ENCODE measurements at regions not wholly inside any gene's neighbourhood (a gene's known extent, or its start where the extent isn't known, plus 50 kb on each side); places are given as distances from the start of the nearest gene placed in this dataset.

DNA sequence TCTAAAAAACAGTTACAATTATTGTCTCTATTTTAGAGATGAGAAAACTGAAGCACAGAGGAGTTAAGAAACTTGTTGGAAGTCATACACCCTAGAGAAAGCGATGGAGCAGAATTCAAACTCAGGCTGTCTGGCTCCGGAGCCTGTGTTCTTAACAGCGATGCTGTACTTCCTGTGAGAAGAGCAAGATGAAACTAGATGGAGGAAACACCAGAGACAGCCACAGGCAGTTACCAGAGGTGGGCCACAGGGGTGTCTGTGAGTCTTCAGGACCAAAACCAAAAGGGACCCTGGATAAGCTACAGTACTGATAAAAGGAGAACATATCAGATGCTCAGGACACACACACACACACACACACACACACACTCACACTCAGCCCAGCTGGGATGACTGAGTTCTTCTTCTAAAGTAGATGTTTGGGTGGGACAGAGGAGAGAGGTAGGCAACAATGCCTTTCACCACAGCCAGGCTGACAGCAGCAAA, 289.2 kb downstream of the FZD1 start:
- no peak overlapping the region for H3K4me3 ChIP-seq
- no peak for ATAC-seq (ENCODE audit: low FRiP score in 2 of 2)
- DNase-seq = no peak
- H3K27me3 ChIP-seq = no peaks in the 10 kb centered on the region
- TF ChIP-seq POLR2A (IDR thresholded peaks at IDR 0.05) (no peak), POLR2AphosphoS5 (IDR thresholded peaks at IDR 0.05) (no peak), EP300 (IDR thresholded peaks at IDR 0.05) (no peak), CTCF (IDR thresholded peaks at IDR 0.05) (no peak)
- H3K27ac ChIP-seq = no peak overlapping the region
- no peaks in the 10 kb centered on the region for H3K9me3 ChIP-seq
- no peaks in the 10 kb centered on the region for H3K4me1 ChIP-seq
- WGBS, 2 donors = 87 to 90% methylated on average over 3 of the region's 3 CpGs
- no peaks in the 10 kb centered on the region for H3K36me3 ChIP-seq

DNA sequence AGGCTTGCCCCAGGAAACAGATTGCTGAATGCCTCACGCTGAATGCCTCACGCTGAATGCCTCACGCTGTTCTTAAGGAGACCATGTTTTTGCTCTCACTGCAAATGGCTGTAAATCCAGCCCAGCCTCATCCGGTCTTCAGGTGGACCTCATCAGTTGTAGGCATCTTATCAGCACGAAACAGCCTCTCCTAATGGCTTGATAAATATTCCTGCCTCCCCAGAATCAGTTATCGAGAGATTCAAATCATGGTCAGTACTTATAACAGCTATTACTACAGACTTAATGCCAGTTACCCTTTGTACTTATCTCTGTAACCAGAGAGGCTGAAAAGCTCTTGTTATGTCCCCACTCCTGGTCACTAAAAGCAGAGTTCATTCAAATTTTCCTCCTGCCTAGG, 290.6 kb downstream of the FZD1 start:
- TF ChIP-seq EP300 (IDR thresholded peaks at IDR 0.05) (no peak), POLR2AphosphoS5 (IDR thresholded peaks at IDR 0.05) (no peak), CTCF (IDR thresholded peaks at IDR 0.05) (no peak), POLR2A (IDR thresholded peaks at IDR 0.05) (no peak)
- Histone ChIP-seq H3K4me1 (no peaks in the 10 kb centered on the region), H3K36me3 (no peaks in the 10 kb centered on the region), H3K27ac (no peak overlapping the region), H3K4me3 (no peak overlapping the region), H3K27me3 (no peaks in the 10 kb centered on the region), H3K9me3 (no peaks in the 10 kb centered on the region)
- ATAC-seq (ENCODE audit: low FRiP score in 2 of 2) (no peak), DNase-seq (no peak)
- WGBS, 2 donors = 50 to 55% methylated on average over 5 to 6 of the region's 6 CpGs

DNA sequence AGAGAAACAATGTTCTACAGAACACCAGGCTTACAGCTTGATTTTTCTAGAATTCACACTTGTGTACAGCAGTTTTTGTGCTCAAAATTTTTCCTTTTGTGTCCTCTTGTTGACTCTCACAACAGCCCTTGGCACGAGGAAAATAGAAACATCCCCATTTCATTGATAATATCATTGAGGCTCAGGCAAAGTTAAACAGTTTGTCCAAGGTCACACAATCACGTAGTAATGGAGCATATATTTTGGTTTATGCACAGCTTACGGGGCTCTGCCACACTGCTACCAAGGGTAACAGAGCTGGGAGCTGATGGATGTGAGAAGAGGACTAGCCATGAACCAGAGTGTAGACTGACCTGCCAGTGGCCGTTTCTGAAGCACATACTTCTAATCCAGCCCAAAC, 292.0 kb downstream of the FZD1 start:
- TF ChIP-seq POLR2A (IDR thresholded peaks at IDR 0.05) (no peak), EP300 (IDR thresholded peaks at IDR 0.05) (no peak)
- DNase-seq (no peak), ATAC-seq (ENCODE audit: low FRiP score in 2 of 2) (no peak)
- no peaks in the 10 kb centered on the region for H3K36me3 ChIP-seq
- WGBS, 2 donors = 72 to 85% methylated on average over 4 of the region's 4 CpGs
- H3K27ac ChIP-seq = no peak overlapping the region
- H3K4me1 ChIP-seq = no peaks in the 10 kb centered on the region
- H3K27me3 ChIP-seq = no peaks in the 10 kb centered on the region
- no peak overlapping the region for H3K4me3 ChIP-seq
- H3K9me3 ChIP-seq = no peaks in the 10 kb centered on the region

DNA sequence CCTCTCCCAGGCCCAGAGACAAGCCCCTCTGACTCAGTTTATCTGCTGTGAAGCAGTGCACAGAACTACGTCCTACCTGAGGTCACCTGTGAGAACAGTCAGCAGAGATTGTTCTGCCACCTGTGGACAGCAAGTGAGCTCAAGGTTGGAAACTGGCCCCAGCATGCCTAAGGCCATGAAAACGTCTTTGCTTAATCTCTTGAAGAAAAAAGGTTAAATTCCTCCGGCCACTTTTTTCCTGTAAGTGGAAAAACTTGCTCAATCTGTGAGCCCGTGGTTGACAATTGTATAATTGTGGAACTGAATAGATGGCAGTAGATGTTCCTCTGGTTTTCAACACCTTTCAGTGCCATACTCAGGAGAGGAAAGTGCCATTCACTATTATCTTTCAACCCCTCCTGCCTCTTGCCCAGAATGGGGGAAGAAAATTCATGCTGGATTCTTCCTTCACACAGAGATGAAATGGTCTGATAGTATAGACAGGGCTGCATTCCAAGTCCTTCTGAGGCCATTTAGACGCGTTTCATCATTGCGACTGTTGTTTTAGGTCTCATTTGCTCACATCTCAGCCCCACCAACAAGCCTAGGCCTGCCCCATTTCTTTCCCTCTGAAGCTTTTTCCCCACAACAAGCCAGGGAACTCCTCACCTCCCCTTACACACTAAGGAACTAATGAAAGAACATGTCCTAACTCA, 292.9 kb downstream of the FZD1 start:
- Histone ChIP-seq H3K27ac (no peak overlapping the region), H3K4me3 (no peak overlapping the region), H3K9me3 (no peaks in the 10 kb centered on the region), H3K27me3 (no peaks in the 10 kb centered on the region), H3K36me3 (no peaks in the 10 kb centered on the region), H3K4me1 (no peaks in the 10 kb centered on the region)
- TF ChIP-seq POLR2A (IDR thresholded peaks at IDR 0.05) (no peak), POLR2AphosphoS5 (IDR thresholded peaks at IDR 0.05) (no peak), CTCF (IDR thresholded peaks at IDR 0.05) (no peak), EP300 (IDR thresholded peaks at IDR 0.05) (no peak)
- no peak for DNase-seq
- WGBS, 2 donors = 57 to 74% methylated on average over 7 of the region's 7 CpGs
- no peak for ATAC-seq (ENCODE audit: low FRiP score in 2 of 2)

DNA sequence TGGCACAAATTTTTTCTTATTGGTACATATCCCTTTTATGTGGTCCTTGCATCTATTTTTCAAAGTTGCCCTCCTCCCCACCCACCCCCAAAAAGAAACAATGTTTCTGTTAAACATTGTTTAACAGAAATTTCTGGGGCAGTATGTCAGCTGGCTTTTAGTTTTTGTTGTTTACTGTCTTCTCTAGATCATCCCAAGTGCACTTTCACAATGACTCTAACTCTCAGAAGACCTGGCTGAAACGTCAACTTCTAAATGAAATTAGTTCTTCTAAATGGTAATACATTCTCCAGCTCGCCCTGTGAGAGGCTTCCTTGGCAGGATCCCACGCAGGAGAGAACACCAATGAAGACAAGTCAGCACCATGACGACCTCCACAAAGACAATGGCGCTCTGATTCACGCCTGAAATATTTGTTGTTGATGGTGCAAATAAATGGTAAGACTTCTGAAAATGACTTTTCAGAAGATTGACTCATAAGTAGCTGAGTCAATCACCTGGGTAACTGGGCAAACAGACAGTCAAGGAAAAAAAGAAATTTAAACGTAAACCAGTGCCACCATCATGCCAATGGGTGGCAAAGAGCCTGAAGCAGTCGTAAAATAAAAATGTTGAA, 293.7 kb downstream of the FZD1 start:
- Histone ChIP-seq H3K4me1 (no peaks in the 10 kb centered on the region), H3K4me3 (no peak overlapping the region), H3K36me3 (no peaks in the 10 kb centered on the region), H3K9me3 (no peaks in the 10 kb centered on the region), H3K27me3 (no peaks in the 10 kb centered on the region), H3K27ac (no peak overlapping the region)
- WGBS, 2 donors = 84 to 86% methylated on average over 8 of the region's 8 CpGs
- DNase-seq (no peak), ATAC-seq (ENCODE audit: low FRiP score in 2 of 2) (no peak)
- TF ChIP-seq POLR2AphosphoS5 (IDR thresholded peaks at IDR 0.05) = no peak
- TF ChIP-seq POLR2A (IDR thresholded peaks at IDR 0.05) = no peak

DNA sequence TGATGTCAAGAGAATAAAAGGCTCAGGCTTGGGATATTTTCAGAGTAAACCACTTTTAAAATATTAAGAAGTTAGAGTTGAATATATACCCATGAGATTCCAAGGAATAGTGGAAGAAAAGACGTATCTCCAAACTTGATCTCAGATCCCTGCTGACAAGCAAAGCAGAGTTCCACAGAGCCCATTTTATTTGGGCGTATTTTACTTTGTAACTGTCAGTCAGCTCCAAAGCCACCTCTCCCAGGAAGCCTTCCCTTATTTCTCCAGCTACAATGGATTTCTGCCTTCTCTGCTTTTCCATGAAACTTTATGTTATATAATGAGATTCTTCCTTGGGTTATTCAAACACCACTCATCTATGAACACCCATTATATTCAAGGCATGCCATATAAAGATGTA, 295.7 kb downstream of the FZD1 start:
- Histone ChIP-seq H3K4me1 (no peaks in the 10 kb centered on the region), H3K4me3 (no peak overlapping the region), H3K27ac (no peak overlapping the region), H3K27me3 (no peaks in the 10 kb centered on the region), H3K9me3 (no peaks in the 10 kb centered on the region), H3K36me3 (no peaks in the 10 kb centered on the region)
- DNase-seq = no peak
- 96% methylated on average over 2 of the region's 2 CpGs for WGBS, 2 donors
- no peak for TF ChIP-seq POLR2A (IDR thresholded peaks at IDR 0.05)
- TF ChIP-seq EP300 (IDR thresholded peaks at IDR 0.05) = no peak
- TF ChIP-seq POLR2AphosphoS5 (IDR thresholded peaks at IDR 0.05) = no peak
- no peak for TF ChIP-seq CTCF (IDR thresholded peaks at IDR 0.05)
- ATAC-seq (ENCODE audit: low FRiP score in 2 of 2) = no peak
